Activated effector memory CD4-positive, alpha-beta T cell treated with anti-CD3 and anti-CD28 coated beads, Interleukin-2, amount 50 U/mL, for 16 hours (primary cell): ENCODE measurements at regions not wholly inside any gene's neighbourhood (a gene's known extent, or its start where the extent isn't known, plus 50 kb on each side); places are given as distances from the start of the nearest gene placed in this dataset.
"Not testable (repeated sequence)": the region's sequence is repeated elsewhere in the genome, so short reads cannot be mapped to it uniquely, and the experiment has no call there.

Experiments
- DNase-seq: peaks from one replicate; pipeline ENCODE4 v3.0.0-alpha.2; 2020

GRCh38 chr13:59391696-59392095, 772.0 kb downstream of the DIAPH3 start:
- DNase-seq, result peak; percentile 69

GRCh38 chr13:59392328-59392727, 771.4 kb downstream of the DIAPH3 start:
- DNase-seq, result no peak

- no peak for DNase-seq
Measured at GRCh38 chr13:59394496-59394895, 769.2 kb downstream of the DIAPH3 start.

GRCh38 chr13:59398127-59398526, 765.6 kb downstream of the DIAPH3 start:
- no peak for DNase-seq

GRCh38 chr13:59398661-59399060, 765.1 kb downstream of the DIAPH3 start:
- no peak for DNase-seq

GRCh38 chr13:59399513-59399912, 764.2 kb downstream of the DIAPH3 start:
- no peak for DNase-seq

- DNase-seq, result no peak
Measured at GRCh38 chr13:59404331-59404730, 759.4 kb downstream of the DIAPH3 start.

GRCh38 chr13:59407251-59407650, 756.5 kb downstream of the DIAPH3 start:
- not testable (repeated sequence) for DNase-seq

GRCh38 chr13:59408738-59409137, 755.0 kb downstream of the DIAPH3 start:
- no peak for DNase-seq

- DNase-seq, result no peak
Measured at GRCh38 chr13:59409211-59409610, 754.5 kb downstream of the DIAPH3 start.

GRCh38 chr13:59409634-59410200, 754.0 kb downstream of the DIAPH3 start:
- no peak for DNase-seq

- DNase-seq, result no peak
Measured at GRCh38 chr13:59413126-59413525, 750.6 kb downstream of the DIAPH3 start.

- no peak for DNase-seq
Measured at GRCh38 chr13:59414006-59414405, 749.7 kb downstream of the DIAPH3 start.

GRCh38 chr13:59415498-59415897, 748.2 kb downstream of the DIAPH3 start:
- no peak for DNase-seq

- DNase-seq, result no peak
Measured at GRCh38 chr13:59416561-59416960, 747.2 kb downstream of the DIAPH3 start.

GRCh38 chr13:59422646-59423045, 741.1 kb downstream of the DIAPH3 start:
- no peak for DNase-seq

GRCh38 chr13:59423708-59424340, 739.9 kb downstream of the DIAPH3 start:
- DNase-seq, result no peak

GRCh38 chr13:59424661-59425060, 739.1 kb downstream of the DIAPH3 start:
- no peak for DNase-seq

GRCh38 chr13:59425211-59425741, 738.5 kb downstream of the DIAPH3 start:
- no peak for DNase-seq

GRCh38 chr13:59435024-59435423, 728.7 kb downstream of the DIAPH3 start:
- DNase-seq, result no peak

GRCh38 chr13:59437544-59438301, 726.0 kb downstream of the DIAPH3 start:
- no peak for DNase-seq

- DNase-seq, result no peak
Measured at GRCh38 chr13:59439776-59440428, 723.8 kb downstream of the DIAPH3 start.

- DNase-seq, result not testable (repeated sequence)
Measured at GRCh38 chr13:59441068-59441467, 722.7 kb downstream of the DIAPH3 start.
